ENCODE measurements at regions not wholly inside any gene's neighbourhood (a gene's known extent, or its start where the extent isn't known, plus 50 kb on each side); places are given as distances from the start of the nearest gene placed in this dataset.

DNA sequence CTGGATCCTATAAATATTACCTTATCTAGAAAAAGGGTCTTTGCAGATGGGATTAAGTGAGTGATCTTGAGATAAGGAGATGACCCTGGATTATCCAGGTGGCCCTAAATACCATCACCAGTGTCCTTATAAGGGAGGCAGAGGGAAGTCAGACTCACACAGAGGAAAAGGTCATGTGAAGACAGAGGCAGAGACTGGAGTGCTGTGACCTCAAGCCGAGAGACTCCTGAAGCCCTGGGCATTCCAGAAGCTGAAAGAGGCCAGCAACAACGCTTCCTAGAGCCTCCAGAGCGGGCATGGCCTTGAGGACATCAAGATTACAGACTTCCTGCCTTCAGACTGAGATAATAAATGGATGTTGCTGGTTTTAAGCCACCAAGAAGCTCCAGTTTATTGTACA lies 118.8 kb downstream of the ATPSCKMT start:
- intact Hi-C loops (cut with DNase I; ENCODE audit: low total_unique reads): no loop called here
- no peak overlapping the region for H3K27ac ChIP-seq
- no peaks in the 10 kb centered on the region for H3K36me3 ChIP-seq
- TF ChIP-seq, protein P1, sequence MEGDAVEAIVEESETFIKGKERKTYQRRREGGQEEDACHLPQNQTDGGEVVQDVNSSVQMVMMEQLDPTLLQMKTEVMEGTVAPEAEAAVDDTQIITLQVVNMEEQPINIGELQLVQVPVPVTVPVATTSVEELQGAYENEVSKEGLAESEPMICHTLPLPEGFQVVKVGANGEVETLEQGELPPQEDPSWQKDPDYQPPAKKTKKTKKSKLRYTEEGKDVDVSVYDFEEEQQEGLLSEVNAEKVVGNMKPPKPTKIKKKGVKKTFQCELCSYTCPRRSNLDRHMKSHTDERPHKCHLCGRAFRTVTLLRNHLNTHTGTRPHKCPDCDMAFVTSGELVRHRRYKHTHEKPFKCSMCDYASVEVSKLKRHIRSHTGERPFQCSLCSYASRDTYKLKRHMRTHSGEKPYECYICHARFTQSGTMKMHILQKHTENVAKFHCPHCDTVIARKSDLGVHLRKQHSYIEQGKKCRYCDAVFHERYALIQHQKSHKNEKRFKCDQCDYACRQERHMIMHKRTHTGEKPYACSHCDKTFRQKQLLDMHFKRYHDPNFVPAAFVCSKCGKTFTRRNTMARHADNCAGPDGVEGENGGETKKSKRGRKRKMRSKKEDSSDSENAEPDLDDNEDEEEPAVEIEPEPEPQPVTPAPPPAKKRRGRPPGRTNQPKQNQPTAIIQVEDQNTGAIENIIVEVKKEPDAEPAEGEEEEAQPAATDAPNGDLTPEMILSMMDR (IDR thresholded peaks at IDR 0.05 in 8 of 11, conservative IDR thresholded peaks at IDR 0.05 in 3 of 11): no peak
- TF ChIP-seq POLR2AphosphoS5 (IDR thresholded peaks at IDR 0.05) (no peak), POLR2A (IDR thresholded peaks at IDR 0.05) (no peak)
- no peak overlapping the region for H3K4me3 ChIP-seq
- no peaks in the 10 kb centered on the region for H3K9me3 ChIP-seq
- no peak for DNase-seq
- H3K4me1 ChIP-seq: no peaks in the 10 kb centered on the region
- no peaks in the 10 kb centered on the region for H3K27me3 ChIP-seq (replicated peaks in 1 of 7)
- WGBS, 5 donors: 29 to 46% (median 33%) methylated on average over 3 of the region's 3 CpGs

DNA sequence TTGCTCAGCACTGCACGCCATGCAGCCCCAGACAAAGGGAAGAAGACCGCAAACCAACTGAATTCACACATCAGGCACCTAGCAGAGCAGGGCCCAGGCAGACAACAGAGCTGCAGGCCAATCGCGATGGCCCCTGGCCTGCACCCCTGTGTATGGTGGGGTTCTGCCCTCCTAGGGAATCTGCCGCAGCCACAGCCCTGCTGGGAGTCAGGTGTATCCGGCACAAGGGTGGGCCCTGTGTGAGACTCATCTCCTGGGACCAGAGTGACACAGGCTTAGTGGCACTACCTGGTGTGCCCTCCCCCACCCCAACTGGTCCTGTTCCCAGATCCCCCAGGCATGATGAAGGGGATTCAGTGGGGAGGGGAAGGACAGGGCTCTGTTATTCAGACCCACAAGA lies 122.8 kb downstream of the ATPSCKMT start:
- Histone ChIP-seq H3K4me1 (no peaks in the 10 kb centered on the region), H3K27ac (no peak overlapping the region), H3K36me3 (no peaks in the 10 kb centered on the region), H3K27me3 (replicated peaks in 1 of 7) (no peaks in the 10 kb centered on the region), H3K4me3 (no peak overlapping the region), H3K9me3 (no peaks in the 10 kb centered on the region)
- DNase-seq: no peak
- intact Hi-C loops (cut with DNase I; ENCODE audit: low total_unique reads): no loop called here
- TF ChIP-seq POLR2AphosphoS5 (IDR thresholded peaks at IDR 0.05) (no peak), POLR2A (IDR thresholded peaks at IDR 0.05) (no peak)
- TF ChIP-seq, protein P1 (IDR thresholded peaks at IDR 0.05 in 8 of 11, conservative IDR thresholded peaks at IDR 0.05 in 3 of 11): no peak
- WGBS, 5 donors: 80 to 99% (median 94%) methylated on average over 1 to 6 of the region's 6 CpGs

DNA sequence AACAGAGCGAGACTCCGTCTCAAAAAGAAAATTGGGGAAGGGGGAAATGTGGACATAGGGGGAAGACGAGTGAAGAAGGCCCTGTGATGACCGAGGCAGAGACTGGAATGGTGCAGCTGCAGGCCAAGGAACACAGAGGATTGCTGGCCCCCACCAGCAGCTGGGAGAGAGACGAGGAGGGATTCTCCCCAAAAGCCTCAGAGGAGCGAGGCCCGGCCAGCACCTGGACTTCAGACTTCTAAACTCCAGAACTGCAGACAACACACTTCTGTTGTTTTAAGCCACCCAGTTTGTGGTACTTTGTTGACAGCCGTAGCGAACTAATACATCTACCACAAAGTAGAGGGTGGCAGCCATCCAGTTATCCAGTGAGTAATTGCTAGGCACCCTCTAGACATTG lies 124.6 kb downstream of the ATPSCKMT start:
- Histone ChIP-seq H3K27me3 (replicated peaks in 1 of 7) (no peaks in the 10 kb centered on the region), H3K27ac (no peak overlapping the region), H3K4me3 (no peak overlapping the region), H3K36me3 (no peaks in the 10 kb centered on the region), H3K9me3 (no peaks in the 10 kb centered on the region), H3K4me1 (no peaks in the 10 kb centered on the region)
- WGBS, 5 donors: 88 to 95% (median 94%) methylated on average over 9 of the region's 9 CpGs
- DNase-seq: no peak
- no peak for TF ChIP-seq POLR2AphosphoS5 (IDR thresholded peaks at IDR 0.05)
- TF ChIP-seq POLR2A (IDR thresholded peaks at IDR 0.05): no peak
- TF ChIP-seq, protein P1 (IDR thresholded peaks at IDR 0.05 in 8 of 11, conservative IDR thresholded peaks at IDR 0.05 in 3 of 11): no peak
- intact Hi-C loops (cut with DNase I; ENCODE audit: low total_unique reads): no loop called here

DNA sequence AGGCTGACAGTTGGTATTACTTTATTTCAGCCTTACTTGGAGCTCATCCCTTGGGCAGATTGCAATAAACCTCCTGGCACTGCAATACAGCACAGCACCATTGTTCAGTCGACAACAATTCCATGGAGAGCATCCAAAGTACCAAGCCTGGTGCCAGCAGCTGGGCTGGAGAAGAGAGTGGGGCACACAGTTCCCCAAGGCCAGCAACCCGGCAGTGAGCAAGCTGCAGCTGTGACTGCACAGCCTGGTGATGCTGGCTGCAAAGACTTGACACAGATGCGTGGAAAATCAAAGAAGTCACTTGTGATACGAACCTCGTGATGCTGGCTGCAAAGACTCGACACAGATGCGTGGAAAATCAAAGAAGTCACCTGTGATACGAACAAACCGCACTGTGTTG lies 125.4 kb downstream of the ATPSCKMT start:
- H3K27me3 ChIP-seq (replicated peaks in 1 of 7): no peaks in the 10 kb centered on the region
- no peak overlapping the region for H3K4me3 ChIP-seq
- TF ChIP-seq POLR2AphosphoS5 (IDR thresholded peaks at IDR 0.05) (no peak), POLR2A (IDR thresholded peaks at IDR 0.05) (no peak)
- TF ChIP-seq, protein P1 (IDR thresholded peaks at IDR 0.05 in 8 of 11, conservative IDR thresholded peaks at IDR 0.05 in 3 of 11): no peak
- WGBS, 5 donors: 85 to 91% (median 88%) methylated on average over 9 of the region's 9 CpGs
- no peaks in the 10 kb centered on the region for H3K4me1 ChIP-seq
- H3K36me3 ChIP-seq: no peaks in the 10 kb centered on the region
- H3K9me3 ChIP-seq: peaks cover 0 to under 1% (median 0%) of the 10 kb centered on the region in 8 donors
- H3K27ac ChIP-seq: no peak overlapping the region
- DNase-seq: no peak
- intact Hi-C loops (cut with DNase I; ENCODE audit: low total_unique reads): no loop called here
